ENCODE measurements at regions not wholly inside any gene's neighbourhood (a gene's known extent, or its start where the extent isn't known, plus 50 kb on each side); places are given as distances from the start of the nearest gene placed in this dataset.

DNA sequence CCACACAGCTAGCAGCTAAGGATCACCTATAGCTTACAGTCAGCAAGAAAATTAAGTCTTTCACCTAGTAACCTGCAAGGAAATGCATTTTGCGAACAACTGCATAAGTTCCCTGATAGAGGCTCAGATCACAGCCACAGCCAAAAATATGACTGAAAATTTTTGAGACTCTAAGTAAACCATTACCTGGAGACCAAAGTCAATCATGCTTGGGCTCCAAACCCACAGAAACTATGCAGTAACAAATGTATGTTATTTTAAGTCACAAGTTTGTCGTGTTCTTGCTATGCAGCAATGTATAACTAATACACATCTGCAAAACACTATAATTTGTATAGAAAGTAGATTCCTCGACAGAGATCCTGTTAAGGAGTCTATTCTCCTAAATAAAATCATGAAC, 1025.7 kb upstream of the RAG2 start:
- H3K23me2 ChIP-seq (ENCODE audit: insufficient read length, low read depth, low read length, poor library complexity, severe bottlenecking) = no peaks in the 10 kb centered on the region
- H3T11ph ChIP-seq (ENCODE audit: low read length) = no peak overlapping the region
- TF ChIP-seq, protein P1, sequence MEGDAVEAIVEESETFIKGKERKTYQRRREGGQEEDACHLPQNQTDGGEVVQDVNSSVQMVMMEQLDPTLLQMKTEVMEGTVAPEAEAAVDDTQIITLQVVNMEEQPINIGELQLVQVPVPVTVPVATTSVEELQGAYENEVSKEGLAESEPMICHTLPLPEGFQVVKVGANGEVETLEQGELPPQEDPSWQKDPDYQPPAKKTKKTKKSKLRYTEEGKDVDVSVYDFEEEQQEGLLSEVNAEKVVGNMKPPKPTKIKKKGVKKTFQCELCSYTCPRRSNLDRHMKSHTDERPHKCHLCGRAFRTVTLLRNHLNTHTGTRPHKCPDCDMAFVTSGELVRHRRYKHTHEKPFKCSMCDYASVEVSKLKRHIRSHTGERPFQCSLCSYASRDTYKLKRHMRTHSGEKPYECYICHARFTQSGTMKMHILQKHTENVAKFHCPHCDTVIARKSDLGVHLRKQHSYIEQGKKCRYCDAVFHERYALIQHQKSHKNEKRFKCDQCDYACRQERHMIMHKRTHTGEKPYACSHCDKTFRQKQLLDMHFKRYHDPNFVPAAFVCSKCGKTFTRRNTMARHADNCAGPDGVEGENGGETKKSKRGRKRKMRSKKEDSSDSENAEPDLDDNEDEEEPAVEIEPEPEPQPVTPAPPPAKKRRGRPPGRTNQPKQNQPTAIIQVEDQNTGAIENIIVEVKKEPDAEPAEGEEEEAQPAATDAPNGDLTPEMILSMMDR (conservative IDR thresholded peaks at IDR 0.05) = no peak
- Mint-ChIP-seq H3K27me3 (ENCODE audit: low read depth) (peaks cover 10% of the 10 kb centered on the region), H3K9me3 (peaks cover 7 to 13% of the 10 kb centered on the region in 2 experiments), H3K36me3 (ENCODE audit: insufficient read depth in 1 of 3, low read depth in 3 of 3) (peaks cover 3 to 14% (median 7%) of the 10 kb centered on the region in 3 experiments), H3K27ac (no peak overlapping the region), H3K4me1 (peaks cover 12 to 14% of the 10 kb centered on the region in 2 experiments; a peak in 3 of 4 replicates), H3K4me3 (no peak overlapping the region)
- no peak overlapping the region for H2BK20ac ChIP-seq (ENCODE audit: low read depth, low read length, poor library complexity, severe bottlenecking)
- H3K4me2 ChIP-seq (ENCODE audit: insufficient read depth, insufficient read length, low read length) = no peak overlapping the region
- H3K79me1 ChIP-seq (ENCODE audit: insufficient read depth, low read depth, low read length, poor library complexity, severe bottlenecking) = no peaks in the 10 kb centered on the region
- H3K4ac ChIP-seq (ENCODE audit: low read depth, low read length) = no peak overlapping the region
- no peak overlapping the region for H3K23ac ChIP-seq (ENCODE audit: insufficient read length, low read depth, low read length)
- H3K4me1 ChIP-seq (ENCODE audit: insufficient read depth, low read length) = no peaks in the 10 kb centered on the region
- DNase-seq = no peak
- H4K20me1 ChIP-seq (ENCODE audit: control insufficient read depth, insufficient read depth, insufficient read length) = no peaks in the 10 kb centered on the region
- no peaks in the 10 kb centered on the region for H3K27me3 ChIP-seq (ENCODE audit: insufficient read depth, low read length)
- no peak overlapping the region for H3K14ac ChIP-seq (ENCODE audit: insufficient read depth, low read length)
- H4K8ac ChIP-seq (replicated peaks; ENCODE audit: insufficient read length, low read depth, low read length) = no peak overlapping the region
- no peak overlapping the region for H3K27ac ChIP-seq (ENCODE audit: insufficient read length, low read depth, low read length)
- no peak overlapping the region for H4K91ac ChIP-seq (ENCODE audit: insufficient read length, low read depth, low read length)
- H3K56ac ChIP-seq (ENCODE audit: insufficient read length, low read depth, low read length) = no peak overlapping the region
- no CpG with 5 or more reads among the region's 3 CpGs for WGBS (ENCODE audit: extremely low coverage, insufficient read length, low lambda C conversion rate)
- H3K9me3 ChIP-seq (ENCODE audit: control insufficient read depth, low read depth, low read length) = no peaks in the 10 kb centered on the region
- no peak overlapping the region for H4K5ac ChIP-seq (ENCODE audit: insufficient read length, low read depth, low read length)
- H2AFZ ChIP-seq (ENCODE audit: low read length) = no peak overlapping the region
- H3K79me2 ChIP-seq (ENCODE audit: insufficient read depth, low read length) = no peaks in the 10 kb centered on the region
- no peak overlapping the region for H2BK120ac ChIP-seq (ENCODE audit: low read depth, low read length, poor library complexity, severe bottlenecking)
- no peak overlapping the region for H2BK15ac ChIP-seq (ENCODE audit: low read depth, low read length)
- H3K18ac ChIP-seq (ENCODE audit: insufficient read length, low read depth, low read length) = no peak overlapping the region
- no peak overlapping the region for H2BK12ac ChIP-seq (ENCODE audit: insufficient read length, low read depth, low read length)
- no peak overlapping the region for H2AK5ac ChIP-seq (ENCODE audit: insufficient read length, low read length)
- no peak overlapping the region for H3K9ac ChIP-seq (ENCODE audit: extremely low read depth, insufficient read length, low read length)
- H2BK5ac ChIP-seq (ENCODE audit: insufficient read length, low read length) = no peak overlapping the region
